ENCODE measurements at regions not wholly inside any gene's neighbourhood (a gene's known extent, or its start where the extent isn't known, plus 50 kb on each side); places are given as distances from the start of the nearest gene placed in this dataset.
A peak's percentile ranks its signal among the peaks of the same experiment; 100 is the strongest.

GRCh38 chr2:133642791-133643191 is 74.5 kb upstream of the NCKAP5 start:
- H3K36me3 ChIP-seq (ENCODE audit: insufficient read depth, low read length): no peaks in the 10 kb centered on the region
- no peak for TF ChIP-seq REST (IDR thresholded peaks at IDR 0.05; ENCODE audit: borderline replicate concordance)
- H3K27me3 ChIP-seq (ENCODE audit: insufficient read depth, low read depth, low read length): no peaks in the 10 kb centered on the region
- H3K4me2 ChIP-seq (ENCODE audit: low read length): no peak overlapping the region
- no peaks in the 10 kb centered on the region for H3K79me2 ChIP-seq (replicated peaks; ENCODE audit: insufficient read depth, low read length)
- H3K4me3 ChIP-seq (ENCODE audit: low read length): no peak overlapping the region
- H3K27ac ChIP-seq (ENCODE audit: low read length): peak overlapping the region; percentile 91
- no peak overlapping the region for H2AFZ ChIP-seq (ENCODE audit: low read depth, low read length)
- no peak overlapping the region for H3K9ac ChIP-seq (ENCODE audit: low read length)
- H3K9me2 ChIP-seq (ENCODE audit: insufficient read depth, low read length): no peaks in the 10 kb centered on the region
- H3F3A ChIP-seq (ENCODE audit: insufficient read depth, low read length, poor library complexity, severe bottlenecking): peaks cover 3% of the 10 kb centered on the region
- no peaks in the 10 kb centered on the region for H3K9me3 ChIP-seq (ENCODE audit: low read length)
- no peaks in the 10 kb centered on the region for H4K20me1 ChIP-seq (ENCODE audit: insufficient read depth)

- Histone ChIP-seq H3F3A (ENCODE audit: insufficient read depth, low read length, poor library complexity, severe bottlenecking) (peaks cover 3% of the 10 kb centered on the region), H4K20me1 (ENCODE audit: insufficient read depth) (no peaks in the 10 kb centered on the region), H3K9ac (ENCODE audit: low read length) (no peak overlapping the region), H2AFZ (ENCODE audit: low read depth, low read length) (no peak overlapping the region), H3K4me2 (ENCODE audit: low read length) (no peak overlapping the region), H3K79me2 (replicated peaks; ENCODE audit: insufficient read depth, low read length) (no peaks in the 10 kb centered on the region), H3K4me3 (ENCODE audit: low read length) (peak overlapping the region; percentile 24), H3K27ac (ENCODE audit: low read length) (peak overlapping the region; percentile 91), H3K27me3 (ENCODE audit: insufficient read depth, low read depth, low read length) (no peaks in the 10 kb centered on the region), H3K36me3 (ENCODE audit: insufficient read depth, low read length) (no peaks in the 10 kb centered on the region), H3K9me3 (ENCODE audit: low read length) (no peaks in the 10 kb centered on the region), H3K9me2 (ENCODE audit: insufficient read depth, low read length) (no peaks in the 10 kb centered on the region)
- TF ChIP-seq POLR2AphosphoS5 (IDR thresholded peaks at IDR 0.05): peak; percentile 77
- TF ChIP-seq EZH2 (IDR thresholded peaks at IDR 0.05; ENCODE audit: borderline replicate concordance, insufficient read depth, low read length, poor library complexity, severe bottlenecking): no peak
- TF ChIP-seq CTCF (IDR thresholded peaks at IDR 0.05; ENCODE audit: poor library complexity, severe bottlenecking): no peak
- no peak for TF ChIP-seq TAF1 (IDR thresholded peaks at IDR 0.05; ENCODE audit: low read depth)
- no peak for TF ChIP-seq SMC3 (conservative IDR thresholded peaks at IDR 0.05; ENCODE audit: poor library complexity)
- no peak for TF ChIP-seq MXI1 (conservative IDR thresholded peaks at IDR 0.05; ENCODE audit: poor library complexity, severe bottlenecking)
- TF ChIP-seq RAD21 (conservative IDR thresholded peaks at IDR 0.05): peak; percentile 22
- peak; percentile 92 for TF ChIP-seq EP300 (conservative IDR thresholded peaks at IDR 0.05; ENCODE audit: poor library complexity, severe bottlenecking)
- TF ChIP-seq REST (IDR thresholded peaks at IDR 0.05; ENCODE audit: borderline replicate concordance): no peak
These were observed 75.6 kb upstream of the NCKAP5 start for GRCh38 chr2:133643863-133644262.
